Mammary epithelial cell (primary cell): ENCODE measurements at regions not wholly inside any gene's neighbourhood (a gene's known extent, or its start where the extent isn't known, plus 50 kb on each side); places are given as distances from the start of the nearest gene placed in this dataset.

Source experiments
- EZH2 ChIP-seq: IDR thresholded peaks from 2 replicates; pipeline ENCODE4 v1.6.1; 2012; ENCODE audit warnings: low read length, inconsistent platforms, borderline replicate concordance
- TF ChIP-seq, protein P1 (sequence below), 2 donors: IDR thresholded peaks in 1 of 2; conservative IDR thresholded peaks in 1 of 2; 2 replicates each; pipeline ENCODE4 v1.5.1; 2011 to 2012; ENCODE audit warnings: inconsistent platforms in 2 of 2, low read length in 2 of 2, mild to moderate bottlenecking in 2 of 2, control low read depth in 1 of 2, low read depth in 1 of 2; ENCODE audit not compliant: insufficient read depth in 1 of 2; ENCODE audit errors: extremely low read depth in 1 of 2

DNA sequence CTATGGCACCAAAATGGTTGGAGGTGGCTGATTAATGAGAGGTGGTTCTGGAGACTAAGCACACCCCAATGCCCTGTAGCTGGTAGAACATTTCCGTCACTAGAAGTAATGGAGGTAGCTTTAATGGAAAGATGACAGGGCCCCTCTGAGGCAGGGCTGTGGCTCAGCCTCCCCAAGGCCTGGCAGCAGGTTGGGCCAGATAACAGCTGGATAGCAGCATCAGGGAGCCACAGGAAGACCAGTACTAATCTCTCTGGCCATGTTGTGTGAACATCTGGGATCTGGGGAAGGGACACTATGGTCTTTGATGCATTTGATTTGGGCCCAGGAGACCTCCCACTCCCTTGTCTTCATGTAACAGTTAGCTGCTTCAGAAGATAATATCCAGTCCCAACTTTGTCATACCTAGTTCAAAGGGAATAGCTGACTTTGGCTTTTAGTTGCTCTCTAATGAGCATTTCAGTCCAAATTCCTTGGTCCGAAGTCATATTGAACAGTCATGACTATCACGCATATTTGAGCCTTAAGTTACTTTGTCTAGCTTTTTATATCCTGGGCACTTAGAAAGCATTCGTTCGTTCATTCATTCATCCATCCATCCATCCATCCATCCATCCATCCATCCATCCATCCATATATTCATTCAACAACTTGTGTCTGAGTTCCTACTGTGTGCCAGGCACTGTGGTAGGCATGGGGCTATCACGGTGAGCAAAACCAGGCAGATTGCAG lies 53.0 kb upstream of the LMO2 start:
- TF ChIP-seq, protein P1, sequence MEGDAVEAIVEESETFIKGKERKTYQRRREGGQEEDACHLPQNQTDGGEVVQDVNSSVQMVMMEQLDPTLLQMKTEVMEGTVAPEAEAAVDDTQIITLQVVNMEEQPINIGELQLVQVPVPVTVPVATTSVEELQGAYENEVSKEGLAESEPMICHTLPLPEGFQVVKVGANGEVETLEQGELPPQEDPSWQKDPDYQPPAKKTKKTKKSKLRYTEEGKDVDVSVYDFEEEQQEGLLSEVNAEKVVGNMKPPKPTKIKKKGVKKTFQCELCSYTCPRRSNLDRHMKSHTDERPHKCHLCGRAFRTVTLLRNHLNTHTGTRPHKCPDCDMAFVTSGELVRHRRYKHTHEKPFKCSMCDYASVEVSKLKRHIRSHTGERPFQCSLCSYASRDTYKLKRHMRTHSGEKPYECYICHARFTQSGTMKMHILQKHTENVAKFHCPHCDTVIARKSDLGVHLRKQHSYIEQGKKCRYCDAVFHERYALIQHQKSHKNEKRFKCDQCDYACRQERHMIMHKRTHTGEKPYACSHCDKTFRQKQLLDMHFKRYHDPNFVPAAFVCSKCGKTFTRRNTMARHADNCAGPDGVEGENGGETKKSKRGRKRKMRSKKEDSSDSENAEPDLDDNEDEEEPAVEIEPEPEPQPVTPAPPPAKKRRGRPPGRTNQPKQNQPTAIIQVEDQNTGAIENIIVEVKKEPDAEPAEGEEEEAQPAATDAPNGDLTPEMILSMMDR (conservative IDR thresholded peaks at IDR 0.05 in 1 of 2, IDR thresholded peaks at IDR 0.05 in 1 of 2; ENCODE audit: extremely low read depth in 1 of 2, insufficient read depth in 1 of 2, low read depth in 1 of 2, low read length in 2 of 2), result no peak
- TF ChIP-seq EZH2, result no peak
